ENCODE measurements at regions not wholly inside any gene's neighbourhood (a gene's known extent, or its start where the extent isn't known, plus 50 kb on each side); places are given as distances from the start of the nearest gene placed in this dataset.

DNA sequence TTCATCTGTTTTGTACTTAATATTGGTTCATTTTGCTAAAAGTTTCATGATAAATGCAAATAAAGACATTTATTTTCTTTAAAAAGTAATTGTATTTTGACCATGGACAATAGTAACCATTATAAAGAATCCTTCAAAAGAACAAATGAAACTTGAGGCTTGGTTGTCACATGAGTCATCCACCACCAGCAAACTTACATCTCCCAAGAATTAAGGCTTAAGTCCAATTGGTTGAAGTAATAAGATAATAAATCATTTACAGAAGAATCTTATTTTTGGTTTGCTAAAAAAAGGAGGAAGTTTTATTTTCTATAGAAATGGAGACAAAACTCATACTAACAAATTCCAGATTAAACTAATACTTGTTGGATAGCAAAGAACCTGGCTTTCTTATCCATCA lies 84.8 kb upstream of the KITLG start:
- TF ChIP-seq EZH2 (IDR thresholded peaks at IDR 0.05; ENCODE audit: low read length): no peak
- TF ChIP-seq, protein P1, sequence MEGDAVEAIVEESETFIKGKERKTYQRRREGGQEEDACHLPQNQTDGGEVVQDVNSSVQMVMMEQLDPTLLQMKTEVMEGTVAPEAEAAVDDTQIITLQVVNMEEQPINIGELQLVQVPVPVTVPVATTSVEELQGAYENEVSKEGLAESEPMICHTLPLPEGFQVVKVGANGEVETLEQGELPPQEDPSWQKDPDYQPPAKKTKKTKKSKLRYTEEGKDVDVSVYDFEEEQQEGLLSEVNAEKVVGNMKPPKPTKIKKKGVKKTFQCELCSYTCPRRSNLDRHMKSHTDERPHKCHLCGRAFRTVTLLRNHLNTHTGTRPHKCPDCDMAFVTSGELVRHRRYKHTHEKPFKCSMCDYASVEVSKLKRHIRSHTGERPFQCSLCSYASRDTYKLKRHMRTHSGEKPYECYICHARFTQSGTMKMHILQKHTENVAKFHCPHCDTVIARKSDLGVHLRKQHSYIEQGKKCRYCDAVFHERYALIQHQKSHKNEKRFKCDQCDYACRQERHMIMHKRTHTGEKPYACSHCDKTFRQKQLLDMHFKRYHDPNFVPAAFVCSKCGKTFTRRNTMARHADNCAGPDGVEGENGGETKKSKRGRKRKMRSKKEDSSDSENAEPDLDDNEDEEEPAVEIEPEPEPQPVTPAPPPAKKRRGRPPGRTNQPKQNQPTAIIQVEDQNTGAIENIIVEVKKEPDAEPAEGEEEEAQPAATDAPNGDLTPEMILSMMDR (optimal IDR thresholded peaks at IDR 0.05 in 1 of 3, IDR thresholded peaks at IDR 0.05 in 1 of 3, conservative IDR thresholded peaks at IDR 0.05 in 1 of 3; ENCODE audit: extremely low read depth in 1 of 3, insufficient read depth in 2 of 3, low read length in 3 of 3): no peak
- no peaks in the 10 kb centered on the region for H3K4me1 ChIP-seq (ENCODE audit: control insufficient read depth, extremely low read depth, insufficient read depth, low read length)
- FAIRE-seq: no peak
- H3K27ac ChIP-seq (ENCODE audit: control insufficient read depth, insufficient read depth, low read length): no peak overlapping the region
- no peak overlapping the region for H3K4me3 ChIP-seq (ENCODE audit: control insufficient read depth in 2 of 3, extremely low read depth in 1 of 3, insufficient read depth in 2 of 3, low read depth in 1 of 3, low read length in 3 of 3)
- no peaks in the 10 kb centered on the region for H3K36me3 ChIP-seq (ENCODE audit: control insufficient read depth in 2 of 2, extremely low read depth in 1 of 2, insufficient read depth in 2 of 2, low read length in 2 of 2)
- H2AFZ ChIP-seq (ENCODE audit: control insufficient read depth, low read length): no peak overlapping the region
- dilution Hi-C loops (cut with MboI; ENCODE audit: extremely low pct_ligation_motif_present, low sequenced_read_pairs): no loop called here
- H4K20me1 ChIP-seq (ENCODE audit: control insufficient read depth, extremely low read depth, insufficient read depth, low read length): no peaks in the 10 kb centered on the region
- no peaks in the 10 kb centered on the region for H3K27me3 ChIP-seq (ENCODE audit: control insufficient read depth, extremely low read depth, insufficient read depth, low read length)
- H3K9me3 ChIP-seq (ENCODE audit: control insufficient read depth, low read depth, low read length): no peaks in the 10 kb centered on the region
- H3K79me2 ChIP-seq (ENCODE audit: control insufficient read depth, insufficient read depth, low read length): no peaks in the 10 kb centered on the region
- H3K9ac ChIP-seq (ENCODE audit: control insufficient read depth, extremely low read depth, insufficient read depth, low read length): no peak overlapping the region
- no peaks in the 10 kb centered on the region for H3K9me1 ChIP-seq (ENCODE audit: control insufficient read depth, extremely low read depth, insufficient read depth, low read length)
- DNase-seq (ENCODE audit: low read depth, low spot score): no peak
- no peak overlapping the region for H3K4me2 ChIP-seq (ENCODE audit: control insufficient read depth, extremely low read depth, insufficient read depth, low read depth, low read length)

DNA sequence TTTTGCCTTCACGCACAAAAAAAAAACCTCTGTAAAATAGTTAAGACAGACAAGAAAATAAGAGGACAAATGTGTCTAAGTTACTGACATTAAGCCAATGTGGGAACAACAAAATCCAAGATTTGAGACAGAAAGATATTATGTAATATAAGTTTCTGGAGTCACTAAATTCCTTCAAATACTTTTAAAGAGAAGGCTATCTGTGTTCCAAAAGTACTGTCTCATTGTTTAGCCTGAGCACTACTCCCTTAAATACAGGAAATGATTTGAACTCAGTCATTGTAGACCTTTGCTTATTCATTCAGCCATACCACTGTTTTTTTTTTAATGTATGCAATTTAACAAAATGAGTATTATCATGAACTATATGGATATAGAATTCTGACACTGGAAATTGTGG lies 82.7 kb upstream of the KITLG start:
- no peak overlapping the region for H3K4me2 ChIP-seq (ENCODE audit: control insufficient read depth, extremely low read depth, insufficient read depth, low read depth, low read length)

More for the DNA sequence above, 82.7 kb upstream of the KITLG start:
- Histone ChIP-seq H3K27me3 (ENCODE audit: control insufficient read depth, extremely low read depth, insufficient read depth, low read length) (no peaks in the 10 kb centered on the region), H3K36me3 (ENCODE audit: control insufficient read depth in 2 of 2, extremely low read depth in 1 of 2, insufficient read depth in 2 of 2, low read length in 2 of 2) (no peaks in the 10 kb centered on the region), H3K27ac (ENCODE audit: control insufficient read depth, insufficient read depth, low read length) (no peak overlapping the region), H3K4me3 (ENCODE audit: control insufficient read depth in 2 of 3, extremely low read depth in 1 of 3, insufficient read depth in 2 of 3, low read depth in 1 of 3, low read length in 3 of 3) (no peak overlapping the region), H3K9me1 (ENCODE audit: control insufficient read depth, extremely low read depth, insufficient read depth, low read length) (no peaks in the 10 kb centered on the region), H3K79me2 (ENCODE audit: control insufficient read depth, insufficient read depth, low read length) (no peaks in the 10 kb centered on the region), H4K20me1 (ENCODE audit: control insufficient read depth, extremely low read depth, insufficient read depth, low read length) (no peaks in the 10 kb centered on the region), H2AFZ (ENCODE audit: control insufficient read depth, low read length) (peak overlapping the region; percentile 70), H3K4me1 (ENCODE audit: control insufficient read depth, extremely low read depth, insufficient read depth, low read length) (peaks cover 8% of the 10 kb centered on the region), H3K9me3 (ENCODE audit: control insufficient read depth, low read depth, low read length) (no peaks in the 10 kb centered on the region), H3K9ac (ENCODE audit: control insufficient read depth, extremely low read depth, insufficient read depth, low read length) (no peak overlapping the region)
- TF ChIP-seq, protein P1 (optimal IDR thresholded peaks at IDR 0.05 in 1 of 3, IDR thresholded peaks at IDR 0.05 in 1 of 3, conservative IDR thresholded peaks at IDR 0.05 in 1 of 3; ENCODE audit: extremely low read depth in 1 of 3, insufficient read depth in 2 of 3, low read length in 3 of 3): no peak
- no peak for TF ChIP-seq EZH2 (IDR thresholded peaks at IDR 0.05; ENCODE audit: low read length)
- FAIRE-seq: peak; percentile 20
- no peak for DNase-seq (ENCODE audit: low read depth, low spot score)
- dilution Hi-C loops (cut with MboI; ENCODE audit: extremely low pct_ligation_motif_present, low sequenced_read_pairs): no loop called here
